IMR-90 (cell line): ENCODE measurements at regions not wholly inside any gene's neighbourhood (a gene's known extent, or its start where the extent isn't known, plus 50 kb on each side); places are given as distances from the start of the nearest gene placed in this dataset.

Experiments
- ATAC-seq: fragments of 200-7000 bp; cut with Tn5 transposase; 2 replicates; pipeline ENCODE4 v1.9.1; 2020; ENCODE audit warnings: low read depth, mild to moderate bottlenecking, moderate library complexity
- BruUV-seq: library from RNA; stranded (reverse); fragments of 400-500 nt; replicated peaks from 2 replicates; lab custom pipeline; 2021; lab: Mats Ljungman, UMichigan
- CTCF ChIA-PET: fragments of 300-600 bp; formaldehyde crosslinking; extraction: SDS; loops from one replicate; lab custom pipeline; 2021; ENCODE audit warnings: antibody characterized with exemption; lab: Yijun Ruan, JAX
- POLR2A ChIA-PET: fragments of 300-600 bp; sonication (Branson Sonifier 250); formaldehyde crosslinking; loops from one replicate; lab custom pipeline; 2022; ENCODE audit warnings: antibody characterized with exemption; ENCODE audit not compliant: unreplicated experiment; lab: Charles Lee
- DNase-seq: peaks from one replicate; pipeline ENCODE4 v3.0.0; 2013
- H2AFZ ChIP-seq: replicated peaks from 2 replicates; pipeline ENCODE3; 2013; ENCODE audit warnings: low read length, mild to moderate bottlenecking; ENCODE audit not compliant: poor library complexity
- H2AK5ac ChIP-seq: 2 replicates; pipeline ENCODE4 v1.6.1; 2013; ENCODE audit warnings: low read depth, low read length, inconsistent platforms
- H2AK9ac ChIP-seq: replicated peaks from 2 replicates; pipeline ENCODE3; 2013; ENCODE audit warnings: mild to moderate bottlenecking, low read depth, low read length, moderate library complexity; ENCODE audit not compliant: poor library complexity
- H2BK120ac ChIP-seq: 2 replicates; pipeline ENCODE4 v1.6.1; 2013; ENCODE audit warnings: low read depth, low read length, inconsistent platforms
- H2BK15ac ChIP-seq: 3 replicates; pipeline ENCODE4 v1.6.1; 2013; ENCODE audit warnings: low read depth, low read length, inconsistent platforms
- H2BK20ac ChIP-seq: 2 replicates; pipeline ENCODE4 v1.6.1; 2013; ENCODE audit warnings: low read depth, mild to moderate bottlenecking, inconsistent platforms, low read length, moderate library complexity
- H2BK5ac ChIP-seq: 2 replicates; pipeline ENCODE4 v1.6.1; 2013; ENCODE audit warnings: mild to moderate bottlenecking, low read depth, low read length, inconsistent platforms; ENCODE audit not compliant: poor library complexity, severe bottlenecking
- H3K14ac ChIP-seq: replicated peaks from 2 replicates; pipeline ENCODE4 v1.6.1; 2013; ENCODE audit warnings: low read depth, low read length, inconsistent platforms
- H3K18ac ChIP-seq: 2 replicates; pipeline ENCODE4 v1.6.1; 2013; ENCODE audit warnings: low read depth, low read length, control low read depth
- H3K23ac ChIP-seq: 2 replicates; pipeline ENCODE4 v1.6.1; 2013; ENCODE audit warnings: low read depth, low read length, inconsistent platforms
- H3K27ac ChIP-seq: 2 replicates; pipeline ENCODE4 v1.5.1; 2013; ENCODE audit warnings: mild to moderate bottlenecking, control low read depth, low read length; ENCODE audit not compliant: insufficient read depth
- H3K27me3 ChIP-seq: 2 replicates; pipeline ENCODE4 v1.6.1; 2013; ENCODE audit warnings: low read length; ENCODE audit not compliant: control insufficient read depth, insufficient read depth
- H3K36me3 ChIP-seq: 2 replicates; pipeline ENCODE4 v1.6.1; 2013; ENCODE audit warnings: low read length, mixed read lengths; ENCODE audit not compliant: control insufficient read depth, insufficient read depth
- H3K4ac ChIP-seq: 2 replicates; pipeline ENCODE4 v1.6.1; 2013; ENCODE audit warnings: low read depth, low read length, inconsistent platforms
- H3K4me1 ChIP-seq: 2 replicates; pipeline ENCODE4 v1.6.1; 2013; ENCODE audit warnings: low read length, mixed read lengths; ENCODE audit not compliant: control insufficient read depth, insufficient read depth
- H3K4me2 ChIP-seq: 2 replicates; pipeline ENCODE4 v1.6.1; 2013; ENCODE audit warnings: low read depth, mild to moderate bottlenecking, control low read depth, low read length, moderate library complexity
- H3K4me3 ChIP-seq: 2 replicates; pipeline ENCODE4 v1.5.1; 2013; ENCODE audit warnings: low read depth, mild to moderate bottlenecking, control low read depth, low read length, moderate library complexity; ENCODE audit not compliant: insufficient read depth
- H3K56ac ChIP-seq: 2 replicates; pipeline ENCODE4 v1.6.1; 2013; ENCODE audit warnings: low read length, inconsistent platforms; ENCODE audit not compliant: insufficient read depth; ENCODE audit errors: extremely low read depth
- H3K79me1 ChIP-seq, 2 experiments: 2 replicates each; pipeline ENCODE4 v1.6.1; 2013; ENCODE audit warnings: low read length in 2 of 2, inconsistent platforms in 1 of 2, low read depth in 1 of 2
- H3K9ac ChIP-seq: 2 replicates; pipeline ENCODE4 v1.6.1; 2013; ENCODE audit warnings: low read depth, low read length, control low read depth
- H3K9me1 ChIP-seq: 2 replicates; pipeline ENCODE4 v1.6.1; 2013; ENCODE audit warnings: low read length, inconsistent platforms; ENCODE audit not compliant: insufficient read depth
- H3K9me3 ChIP-seq: 2 replicates; pipeline ENCODE4 v1.6.1; 2013; ENCODE audit warnings: low read length; ENCODE audit not compliant: control insufficient read depth, insufficient read depth
- H4K20me1 ChIP-seq: 2 replicates; pipeline ENCODE4 v1.6.1; 2013; ENCODE audit warnings: low read length, inconsistent platforms; ENCODE audit not compliant: insufficient read depth
- H4K5ac ChIP-seq: 2 replicates; pipeline ENCODE4 v1.6.1; 2013; ENCODE audit warnings: mild to moderate bottlenecking, low read depth, low read length, control low read depth
- H4K8ac ChIP-seq, 2 experiments: 2 replicates each; pipeline ENCODE4 v1.6.1; 2013; ENCODE audit warnings: low read depth in 2 of 2, low read length in 2 of 2, control low read depth in 1 of 2, inconsistent platforms in 1 of 2
- H4K91ac ChIP-seq: 2 replicates; pipeline ENCODE4 v1.6.1; 2013; ENCODE audit warnings: low read depth, low read length, inconsistent platforms; ENCODE audit not compliant: insufficient read depth
- CHD1 ChIP-seq: IDR thresholded peaks from 2 replicates; pipeline ENCODE4 v1.6.1; 2012; ENCODE audit warnings: low read depth, low read length, improper control_type of control experiment
- CTCF ChIP-seq: conservative IDR thresholded peaks from 2 replicates; pipeline ENCODE4 v1.5.1; 2012; ENCODE audit warnings: mild to moderate bottlenecking, low read depth, low read length, improper control_type of control experiment
- FOS ChIP-seq: fragments of 150-350 bp; IDR thresholded peaks from 2 replicates; pipeline ENCODE4 v1.6.1; 2016; ENCODE audit warnings: low read depth, low read length
- MAFK ChIP-seq: IDR thresholded peaks from 2 replicates; pipeline ENCODE4 v1.6.1; 2012; ENCODE audit warnings: low read depth, low read length, improper control_type of control experiment
- MAZ ChIP-seq: IDR thresholded peaks from 2 replicates; pipeline ENCODE4 v1.6.1; 2012; ENCODE audit warnings: low read depth, mild to moderate bottlenecking, low read length, improper control_type of control experiment, moderate library complexity, borderline replicate concordance
- MXI1 ChIP-seq: IDR thresholded peaks from 2 replicates; pipeline ENCODE4 v1.6.1; 2012; ENCODE audit warnings: low read depth, mild to moderate bottlenecking, low read length, moderate library complexity, borderline replicate concordance
- NFE2L2 ChIP-seq: fragments of 150-350 bp; IDR thresholded peaks from 2 replicates; pipeline ENCODE4 v1.6.1; 2016; ENCODE audit warnings: low read depth, mild to moderate bottlenecking, low read length
- POLR2A ChIP-seq: IDR thresholded peaks from 2 replicates; pipeline ENCODE4 v1.6.1; 2012; ENCODE audit warnings: mild to moderate bottlenecking, low read depth, low read length
- RAD21 ChIP-seq: IDR thresholded peaks from 2 replicates; pipeline ENCODE4 v1.6.1; 2012; ENCODE audit warnings: low read length, improper control_type of control experiment
- RCOR1 ChIP-seq: IDR thresholded peaks from 2 replicates; pipeline ENCODE4 v1.6.1; 2012; ENCODE audit warnings: mild to moderate bottlenecking, low read length, improper control_type of control experiment; ENCODE audit not compliant: insufficient replicate concordance
- SMC3 ChIP-seq: fragments of 150-350 bp; IDR thresholded peaks from 2 replicates; pipeline ENCODE4 v1.6.1; 2016; ENCODE audit warnings: low read depth, mild to moderate bottlenecking, antibody characterized with exemption, low read length, moderate library complexity
- WGBS, 2 experiments: methylation state at CpG; one replicate each; pipeline versions ENCODE4 v1.1.5 to v1.1.7; 2013; ENCODE audit warnings: missing lambda C conversion rate in 2 of 2; ENCODE audit not compliant: insufficient read length in 1 of 2; ENCODE audit errors: extremely low coverage in 2 of 2; 5-methylcytosine and 5-hydroxymethylcytosine counted together
- dilution Hi-C: fragments of 300-500 bp; cut with HindIII; formaldehyde crosslinking; loops from one replicate; pipeline ENCODE4 v1.14.3; 2018; ENCODE audit warnings: low sequenced_read_pairs; ENCODE audit not compliant: unreplicated experiment
- in situ Hi-C: fragments of 300-500 bp; cut with MboI; formaldehyde crosslinking; loops from 3 replicates; pipeline ENCODE4 v1.14.3; 2019; ENCODE audit warnings: low sequenced_read_pairs, inconsistent platforms, mixed read lengths
- intact Hi-C: fragments of 100-400 bp; cut with micrococcal nuclease; formaldehyde crosslinking; loops from 2 replicates; pipeline ENCODE4 v1.10.0; 2022
- TF ChIP-seq, protein P1 (sequence below): fragments of 150-350 bp; IDR thresholded peaks from 2 replicates; pipeline ENCODE4 v1.6.1; 2016; ENCODE audit warnings: low read depth, mild to moderate bottlenecking, low read length, moderate library complexity, borderline replicate concordance

DNA sequence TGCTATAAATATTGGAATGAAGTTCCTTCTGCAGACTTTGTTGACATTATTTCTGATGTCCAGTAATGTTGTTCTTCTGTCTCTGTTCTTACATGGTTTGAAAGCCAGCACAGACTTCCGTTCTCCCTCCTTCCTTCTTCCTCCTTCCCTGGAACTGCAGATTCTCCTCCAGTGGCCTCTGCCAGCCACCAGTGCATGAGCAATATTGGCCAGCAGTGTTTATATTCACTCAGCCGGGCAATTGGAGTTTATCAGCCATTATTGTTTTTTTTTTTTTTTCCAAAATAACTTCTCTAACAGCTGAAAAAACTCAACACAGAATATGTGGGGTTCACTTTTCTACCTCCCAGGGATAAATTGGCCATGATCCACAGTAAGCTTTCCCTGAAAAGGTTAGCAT lies 86.8 kb downstream of the ADCYAP1 start:
- no peak overlapping the region for H2BK20ac ChIP-seq
- no peak overlapping the region for H4K5ac ChIP-seq
- H4K91ac ChIP-seq, result no peak overlapping the region
- no peak overlapping the region for H3K9ac ChIP-seq
- in situ Hi-C loops, result no loop called here
- H3K9me1 ChIP-seq, result no peaks in the 10 kb centered on the region
- BruUV-seq, result no TSS peak
- no peak overlapping the region for H3K18ac ChIP-seq
- no peak overlapping the region for H3K4me2 ChIP-seq
- H3K4me1 ChIP-seq, result no peaks in the 10 kb centered on the region
- DNase-seq (no peak), ATAC-seq (no peak)
- no peak overlapping the region for H2AFZ ChIP-seq
- H3K27ac ChIP-seq, result no peak overlapping the region
- ChIA-PET POLR2A (no interaction called here), CTCF (no interaction called here)
- no peaks in the 10 kb centered on the region for H3K79me1 ChIP-seq
- no peaks in the 10 kb centered on the region for H3K36me3 ChIP-seq
- dilution Hi-C loops, result no loop called here
- H4K20me1 ChIP-seq, result no peaks in the 10 kb centered on the region
- no peak overlapping the region for H2BK15ac ChIP-seq
- H3K4ac ChIP-seq, result no peak overlapping the region
- H3K56ac ChIP-seq, result no peak overlapping the region
- intact Hi-C loops, result no loop called here
- H2BK5ac ChIP-seq, result no peak overlapping the region
- no peak overlapping the region for H2AK5ac ChIP-seq
- H3K14ac ChIP-seq, result no peak overlapping the region
- no peak overlapping the region for H2AK9ac ChIP-seq
- TF ChIP-seq CTCF (no peak), NFE2L2 (no peak), MXI1 (no peak), RAD21 (no peak), RCOR1 (no peak), SMC3 (no peak), MAZ (no peak), POLR2A (no peak), MAFK (no peak), FOS (no peak), CHD1 (no peak)
- TF ChIP-seq, protein P1, sequence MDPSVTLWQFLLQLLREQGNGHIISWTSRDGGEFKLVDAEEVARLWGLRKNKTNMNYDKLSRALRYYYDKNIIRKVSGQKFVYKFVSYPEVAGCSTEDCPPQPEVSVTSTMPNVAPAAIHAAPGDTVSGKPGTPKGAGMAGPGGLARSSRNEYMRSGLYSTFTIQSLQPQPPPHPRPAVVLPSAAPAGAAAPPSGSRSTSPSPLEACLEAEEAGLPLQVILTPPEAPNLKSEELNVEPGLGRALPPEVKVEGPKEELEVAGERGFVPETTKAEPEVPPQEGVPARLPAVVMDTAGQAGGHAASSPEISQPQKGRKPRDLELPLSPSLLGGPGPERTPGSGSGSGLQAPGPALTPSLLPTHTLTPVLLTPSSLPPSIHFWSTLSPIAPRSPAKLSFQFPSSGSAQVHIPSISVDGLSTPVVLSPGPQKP, result no peak
- no peaks in the 10 kb centered on the region for H3K27me3 ChIP-seq
- H3K4me3 ChIP-seq, result no peak overlapping the region
- WGBS, 2 experiments, result 20% methylated on average over 1 of the region's 2 CpGs; no CpG with 5 or more reads in 1 of the 2 experiments
- no peak overlapping the region for H3K23ac ChIP-seq
- H3K9me3 ChIP-seq, result peaks cover 4% of the 10 kb centered on the region
- no peak overlapping the region for H2BK120ac ChIP-seq
- no peak overlapping the region for H4K8ac ChIP-seq
